ENCODE measurements at regions not wholly inside any gene's neighbourhood (a gene's known extent, or its start where the extent isn't known, plus 50 kb on each side); places are given as distances from the start of the nearest gene placed in this dataset.
"Not testable (repeated sequence)": the region's sequence is repeated elsewhere in the genome, so short reads cannot be mapped to it uniquely, and the experiment has no call there.

DNA sequence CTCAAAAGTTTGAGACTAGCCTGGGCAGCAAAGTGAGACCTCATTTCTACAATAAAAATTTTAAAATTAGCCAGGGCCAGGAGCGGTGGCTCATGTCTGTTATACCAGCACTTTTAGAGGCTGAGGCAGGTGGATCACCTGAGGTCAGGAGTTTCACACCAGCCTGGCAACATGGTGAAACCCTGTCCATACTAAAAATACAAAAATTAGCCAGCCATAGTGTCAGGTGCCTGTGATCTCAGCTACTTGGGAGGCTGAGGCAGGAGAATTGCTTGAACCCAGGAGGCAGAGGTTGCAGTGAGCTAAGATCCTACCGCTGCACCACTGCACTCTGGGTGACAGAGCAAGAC lies 85.1 kb upstream of the MAP4 start:
- not testable (repeated sequence) for DNase-seq

DNA sequence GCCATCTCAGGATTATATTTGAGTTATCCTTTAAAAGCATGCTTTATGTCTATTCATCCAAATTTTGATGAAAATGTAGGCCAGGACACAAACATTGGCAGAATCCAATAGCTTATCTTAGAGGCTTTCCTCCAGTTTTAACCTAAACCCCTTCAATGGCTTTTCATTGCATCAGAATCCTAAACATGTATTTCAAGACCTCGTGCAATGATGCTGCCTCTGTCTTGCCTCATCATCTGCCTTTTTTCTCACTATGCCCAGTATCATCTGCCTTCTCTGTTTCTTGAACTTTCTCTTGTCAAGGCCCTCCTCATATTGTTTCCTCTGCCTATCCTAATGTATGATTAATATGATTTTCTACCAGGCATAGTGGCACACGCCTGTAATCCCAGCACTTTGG lies 76.1 kb upstream of the MAP4 start:
- no peak for DNase-seq

DNA sequence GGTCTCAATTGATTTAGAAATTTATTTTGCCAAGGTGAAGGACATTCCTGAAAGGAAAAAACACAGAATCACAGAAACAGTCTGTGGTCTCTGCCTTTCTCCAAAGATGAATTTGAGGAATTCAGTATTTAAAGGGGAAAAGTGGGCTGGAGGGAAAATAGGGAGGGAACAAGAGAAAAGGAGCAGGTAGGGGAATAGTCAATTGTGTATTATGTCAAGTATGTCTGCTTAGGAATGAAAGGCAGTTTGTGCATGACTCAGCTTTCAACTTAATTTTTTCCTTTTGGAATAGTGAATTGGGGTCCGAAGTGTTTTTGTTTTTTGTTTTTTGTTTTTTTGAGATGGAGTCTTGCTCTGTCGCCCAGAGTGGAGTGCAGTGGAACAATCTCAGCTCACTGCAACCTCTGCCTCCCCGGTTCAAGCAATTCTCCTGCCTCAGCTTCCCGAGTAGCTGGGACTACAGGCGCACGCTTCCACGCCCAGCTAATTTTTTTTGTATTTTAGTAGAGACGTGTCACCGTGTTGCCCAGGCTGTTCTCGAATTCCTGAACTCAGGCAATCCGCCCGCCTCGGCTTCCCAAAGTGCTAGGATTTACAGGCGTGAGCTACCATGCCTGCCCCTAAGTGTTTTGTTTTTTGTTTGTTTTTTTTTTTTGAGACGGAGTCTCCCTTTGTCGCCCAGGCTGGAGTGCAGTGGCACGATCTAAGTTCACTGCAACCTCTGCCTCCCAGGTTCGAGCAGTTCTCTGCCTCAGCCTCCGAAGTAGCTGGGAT lies 74.1 kb upstream of the MAP4 start:
- DNase-seq = no peak

DNA sequence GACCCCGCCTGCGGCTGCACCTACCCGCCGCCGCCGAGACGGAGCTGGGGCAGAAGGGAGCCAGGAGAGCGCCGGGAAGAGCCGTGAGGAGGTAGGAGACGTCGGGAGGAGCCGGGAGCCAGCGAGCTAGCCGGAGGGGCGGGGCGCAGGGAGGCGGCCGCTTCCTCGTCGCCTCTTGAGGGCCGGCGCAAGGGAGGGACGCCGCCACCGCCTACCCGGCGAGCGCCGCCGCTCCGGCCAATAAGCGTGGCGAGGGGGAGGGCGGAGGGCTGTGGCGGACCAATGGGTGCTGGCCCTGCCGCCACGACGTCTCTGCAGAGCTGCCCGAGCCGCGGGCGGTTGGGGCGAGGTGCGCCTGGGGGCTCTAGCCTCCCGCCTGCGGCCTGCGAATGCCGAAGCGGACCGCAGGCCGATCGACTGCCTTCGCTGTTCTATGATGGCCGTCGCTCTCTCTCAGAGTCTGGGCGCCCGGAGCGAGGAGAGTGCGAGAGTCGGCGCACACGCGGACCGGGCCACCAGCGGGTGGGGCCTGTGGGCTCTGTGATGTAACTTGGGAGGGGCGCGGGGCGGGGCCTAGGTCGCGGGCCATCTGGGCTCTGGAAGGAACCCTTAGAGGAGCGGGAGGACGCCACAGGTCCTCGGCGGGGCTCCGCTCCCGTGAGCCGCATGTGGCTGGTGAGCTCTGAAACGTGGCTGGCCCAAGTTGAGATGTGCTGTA lies 72.7 kb upstream of the MAP4 start:
- peak; percentile 97 for DNase-seq

DNA sequence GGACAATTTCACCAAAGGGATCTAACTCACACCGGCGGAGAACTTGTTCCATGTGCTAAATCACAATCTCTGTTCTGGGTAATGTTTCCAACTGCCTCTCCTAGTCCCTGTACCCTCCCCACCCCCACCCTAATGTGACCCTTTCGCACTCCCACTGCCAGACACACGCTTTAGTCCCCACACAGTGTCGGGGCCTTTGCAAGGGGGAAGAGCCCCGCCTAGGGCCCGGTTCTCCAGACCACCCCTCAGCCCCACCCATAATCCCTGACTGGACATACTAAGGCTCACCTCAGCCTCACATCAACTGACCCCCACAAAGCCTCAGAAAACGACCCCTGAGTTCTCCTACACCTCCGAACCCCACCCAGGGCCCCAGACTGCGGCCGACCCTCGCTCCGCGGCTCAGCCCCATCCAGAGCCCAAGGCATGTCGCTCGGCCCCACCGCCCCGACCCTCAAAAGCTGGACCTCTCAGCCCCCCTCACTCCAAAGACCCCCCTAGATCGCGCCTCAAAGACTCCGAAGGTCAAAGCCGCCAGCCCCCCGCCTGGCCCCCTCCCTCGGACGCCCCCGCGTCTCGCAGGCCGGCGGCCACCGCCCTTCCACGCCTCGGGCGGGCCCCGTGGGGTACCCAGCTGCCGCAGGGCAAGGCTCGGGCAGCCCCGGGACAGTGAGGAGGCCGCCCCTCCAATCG lies 72.0 kb upstream of the MAP4 start:
- peak; percentile 8 for DNase-seq

DNA sequence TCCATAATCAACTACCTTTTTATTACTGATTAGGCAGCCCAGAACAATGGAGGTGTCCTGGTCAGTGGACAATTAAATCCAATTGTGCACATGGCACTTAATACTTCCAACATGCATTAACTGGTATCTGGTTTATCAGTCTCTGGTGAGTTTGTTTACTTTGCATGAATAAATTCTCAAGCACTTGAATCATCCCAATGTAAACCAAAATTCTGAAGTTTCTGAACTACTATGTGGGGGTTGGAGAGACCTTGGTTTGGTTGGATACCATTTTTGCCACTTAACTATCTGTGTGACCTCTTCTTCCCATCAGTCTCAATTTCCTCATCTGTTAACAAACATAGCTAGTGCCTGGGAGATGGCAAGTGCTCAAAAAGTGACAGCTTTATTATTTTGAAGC lies 70.5 kb upstream of the MAP4 start:
- no peak for DNase-seq

DNA sequence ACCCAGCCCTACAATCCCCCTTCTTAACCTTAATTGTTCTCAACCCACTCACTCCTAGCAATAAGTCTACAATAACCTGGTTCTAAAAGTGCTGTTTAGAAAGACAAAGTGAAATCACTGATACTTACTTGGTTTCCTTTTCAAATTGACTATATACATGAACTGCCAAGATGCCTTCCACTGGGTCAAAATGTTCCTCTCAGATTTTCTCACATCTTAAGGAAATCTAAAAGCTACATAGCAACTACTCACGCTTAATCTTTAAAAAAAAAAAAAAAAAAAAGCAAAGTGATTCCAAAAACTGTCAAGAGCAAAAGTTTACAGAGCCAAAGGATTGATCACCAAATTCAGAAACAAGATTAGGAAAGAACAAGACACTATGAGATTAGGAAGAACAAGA lies 68.7 kb upstream of the MAP4 start:
- DNase-seq = no peak

DNA sequence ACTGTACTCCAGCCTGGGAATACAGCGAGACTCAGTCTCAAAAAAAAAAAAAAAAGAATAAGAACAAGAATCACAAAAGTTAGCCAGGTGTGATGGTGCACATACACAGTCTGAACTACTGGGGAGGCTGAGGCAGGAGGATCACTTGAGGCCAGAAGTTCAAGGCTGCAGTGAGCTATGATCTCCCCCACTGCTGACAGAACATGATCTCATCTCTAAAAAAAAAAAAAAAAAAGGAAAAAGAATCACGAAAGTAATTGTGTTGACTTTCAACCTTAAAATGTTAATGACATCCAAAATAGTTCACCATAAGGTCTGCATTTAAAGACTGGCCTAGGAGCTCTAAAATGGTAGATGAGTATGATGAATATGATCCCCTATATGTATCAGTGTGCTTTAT lies 68.0 kb upstream of the MAP4 start:
- DNase-seq = no peak

DNA sequence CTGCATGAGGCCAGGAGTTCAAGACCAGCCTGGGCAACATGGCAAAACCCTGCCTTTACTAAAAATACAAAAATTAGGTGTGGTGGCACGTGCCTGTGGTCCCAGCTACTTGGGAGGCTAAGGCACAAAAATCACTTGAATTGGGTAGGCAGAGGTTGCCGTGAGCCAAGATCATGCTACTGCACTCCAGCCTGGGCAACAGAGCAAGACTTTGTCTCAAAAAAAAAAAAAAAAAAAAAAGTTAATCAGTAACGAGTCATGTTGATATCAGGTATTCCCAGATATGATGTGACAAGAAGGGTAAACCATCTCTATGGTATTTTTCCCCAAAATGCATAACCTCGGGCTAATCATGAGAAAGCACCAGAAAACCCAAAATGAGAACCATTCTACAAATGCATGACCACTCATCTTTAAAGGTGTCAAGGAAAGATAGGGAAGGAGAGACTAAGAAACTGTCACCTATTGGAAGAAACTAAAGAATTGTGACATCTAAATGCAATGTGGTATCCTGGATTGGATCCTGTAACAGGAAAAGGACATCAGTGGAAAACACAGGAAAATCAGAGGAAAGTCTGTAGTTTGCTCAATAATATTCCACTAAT lies 66.5 kb upstream of the MAP4 start:
- no peak for DNase-seq

DNA sequence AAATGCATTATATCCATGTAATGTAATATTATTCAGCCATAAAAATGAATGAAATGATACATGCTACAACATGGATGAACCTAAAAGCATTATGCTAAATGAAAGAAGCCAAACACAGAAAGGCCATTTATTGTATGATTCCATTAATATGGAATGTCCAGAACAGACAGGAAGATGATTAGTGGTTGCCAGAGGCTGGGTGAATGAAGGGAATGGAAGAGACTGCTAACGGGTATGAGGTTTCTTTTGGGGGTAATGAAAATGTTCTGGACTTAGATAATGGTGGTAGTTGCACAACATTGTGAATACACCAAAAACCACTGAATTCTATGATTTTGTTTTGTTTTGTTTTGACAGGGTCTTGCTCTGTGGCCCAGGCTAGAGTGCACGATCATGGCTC lies 61.6 kb upstream of the MAP4 start:
- DNase-seq = no peak

DNA sequence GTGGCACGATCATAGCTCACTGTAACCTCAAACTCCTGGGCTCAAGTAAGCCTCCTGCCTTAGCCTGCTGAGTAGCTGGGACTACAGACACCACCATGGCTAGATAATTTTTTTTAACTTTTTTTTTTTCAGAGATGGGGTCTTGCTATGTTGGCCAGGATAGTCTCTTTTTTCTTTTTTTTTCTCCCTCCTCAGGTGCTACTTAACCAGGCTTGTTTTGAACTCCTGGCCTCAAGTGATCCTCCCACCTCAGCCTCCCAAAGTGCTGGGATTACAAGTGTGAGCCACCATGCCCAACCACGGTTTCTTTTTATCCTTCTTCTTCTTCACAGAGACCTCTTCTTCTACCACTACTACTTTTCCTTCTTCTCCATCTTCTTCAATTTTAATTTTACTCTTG lies 53.8 kb upstream of the MAP4 start:
- DNase-seq = no peak

DNA sequence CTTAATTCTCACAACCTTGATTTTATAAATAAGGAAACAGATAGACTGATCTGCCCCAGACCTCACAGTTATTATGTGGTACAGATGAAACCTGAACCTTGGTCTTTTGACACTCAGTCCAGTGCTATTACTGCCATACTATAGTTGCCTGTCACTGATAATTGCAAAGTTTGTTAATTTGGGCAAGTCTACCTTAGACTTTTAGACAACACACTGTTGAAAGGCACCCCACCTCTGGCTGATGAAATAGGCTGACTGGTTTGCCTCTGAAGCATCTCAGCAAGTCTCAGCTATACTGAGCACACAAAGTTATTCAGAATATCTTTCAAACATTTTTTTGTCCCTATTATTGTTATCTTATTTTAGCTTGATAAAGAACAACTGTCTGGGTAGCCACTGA lies 53.1 kb upstream of the MAP4 start:
- no peak for DNase-seq

DNA sequence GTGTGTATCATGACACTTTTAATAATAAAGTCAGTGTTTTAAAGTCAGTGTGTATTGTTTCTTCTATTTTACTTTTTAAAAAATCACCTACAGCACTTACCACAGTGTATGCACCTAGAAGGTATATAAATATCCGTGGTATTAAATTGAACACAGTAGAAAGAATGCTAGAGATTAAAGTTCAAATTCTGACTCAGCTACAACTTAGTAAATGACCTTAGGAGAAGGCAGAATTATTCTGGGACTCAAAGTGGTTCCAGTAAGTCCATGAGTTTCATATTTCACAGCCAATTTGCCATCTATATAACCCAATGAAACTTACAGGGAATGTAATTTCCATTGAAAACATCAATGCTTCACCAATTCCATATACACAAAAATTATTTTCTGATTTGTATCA lies 52.7 kb upstream of the MAP4 start:
- DNase-seq = no peak

DNA sequence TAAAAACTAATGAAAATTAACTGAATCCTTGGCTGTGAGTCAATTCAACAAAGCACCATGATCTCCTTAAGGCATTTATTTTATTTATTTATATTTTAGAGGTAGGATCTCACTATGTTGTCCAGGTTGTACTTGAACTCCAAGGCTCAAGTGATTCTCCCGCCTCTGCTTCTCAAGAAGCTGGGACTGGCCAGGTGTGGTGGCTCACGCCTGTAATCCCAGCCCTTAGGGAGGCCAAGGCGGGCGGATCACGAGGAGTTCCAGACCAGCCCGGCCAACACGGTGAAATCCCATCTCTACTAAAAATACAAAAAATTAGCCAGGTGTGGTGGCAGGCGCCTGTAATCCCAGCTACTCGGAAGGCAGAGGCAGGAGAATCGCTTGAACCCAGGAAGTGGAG lies 52.1 kb upstream of the MAP4 start:
- DNase-seq = not testable (repeated sequence)

DNA sequence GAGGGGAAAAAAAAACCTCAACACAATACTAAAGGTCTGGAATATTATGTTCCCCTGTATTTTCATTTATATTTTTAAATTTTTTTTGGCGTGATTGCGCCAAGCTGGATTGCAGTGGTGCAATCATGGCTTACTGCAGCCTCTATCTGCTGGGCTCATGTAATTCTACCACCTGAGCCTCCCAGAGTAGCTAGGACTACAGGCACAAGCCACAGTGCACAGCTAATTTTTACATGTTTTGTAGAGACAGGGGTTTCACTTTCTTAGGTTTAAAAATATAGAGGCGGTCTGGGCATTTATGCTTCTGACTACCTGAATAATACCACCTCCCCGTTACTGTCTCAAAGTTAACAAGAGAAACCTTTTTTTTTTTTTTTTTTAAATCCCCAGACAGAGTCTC lies 51.1 kb upstream of the MAP4 start:
- no peak for DNase-seq

Data from CD4-positive, alpha-beta T cell treated with Interleukin-17A for 4 hours (primary cell).